ENCODE measurements at regions not wholly inside any gene's neighbourhood (a gene's known extent, or its start where the extent isn't known, plus 50 kb on each side); places are given as distances from the start of the nearest gene placed in this dataset.

DNA sequence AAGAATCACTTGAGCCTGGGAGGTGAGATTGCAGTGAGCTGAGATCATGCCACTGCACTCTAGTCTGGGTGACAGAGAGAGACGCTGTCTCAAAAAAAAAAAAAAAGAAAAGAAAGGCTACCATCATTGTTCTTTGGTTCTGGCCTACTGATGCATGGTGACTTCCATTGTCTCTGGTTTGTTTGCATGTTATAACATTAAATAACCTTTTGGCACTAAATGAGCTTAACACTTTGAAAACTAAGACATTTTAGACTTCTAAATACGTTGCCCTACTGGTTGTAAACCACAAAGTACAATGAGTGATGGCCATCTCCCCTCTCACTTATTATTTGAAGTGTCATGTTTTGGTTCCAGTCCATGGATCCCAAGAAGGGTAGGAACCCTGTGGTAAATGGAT lies 152.9 kb upstream of the CPM start:
- no peaks in the 10 kb centered on the region for H3F3A ChIP-seq (ENCODE audit: insufficient read depth, low read depth)
- no peaks in the 10 kb centered on the region for H4K20me1 ChIP-seq (ENCODE audit: insufficient read depth)
- no peaks in the 10 kb centered on the region for H3K79me2 ChIP-seq (ENCODE audit: low read depth)
- no TSS peak for BruUV-seq (replicated peaks)
- TF ChIP-seq, protein P1, sequence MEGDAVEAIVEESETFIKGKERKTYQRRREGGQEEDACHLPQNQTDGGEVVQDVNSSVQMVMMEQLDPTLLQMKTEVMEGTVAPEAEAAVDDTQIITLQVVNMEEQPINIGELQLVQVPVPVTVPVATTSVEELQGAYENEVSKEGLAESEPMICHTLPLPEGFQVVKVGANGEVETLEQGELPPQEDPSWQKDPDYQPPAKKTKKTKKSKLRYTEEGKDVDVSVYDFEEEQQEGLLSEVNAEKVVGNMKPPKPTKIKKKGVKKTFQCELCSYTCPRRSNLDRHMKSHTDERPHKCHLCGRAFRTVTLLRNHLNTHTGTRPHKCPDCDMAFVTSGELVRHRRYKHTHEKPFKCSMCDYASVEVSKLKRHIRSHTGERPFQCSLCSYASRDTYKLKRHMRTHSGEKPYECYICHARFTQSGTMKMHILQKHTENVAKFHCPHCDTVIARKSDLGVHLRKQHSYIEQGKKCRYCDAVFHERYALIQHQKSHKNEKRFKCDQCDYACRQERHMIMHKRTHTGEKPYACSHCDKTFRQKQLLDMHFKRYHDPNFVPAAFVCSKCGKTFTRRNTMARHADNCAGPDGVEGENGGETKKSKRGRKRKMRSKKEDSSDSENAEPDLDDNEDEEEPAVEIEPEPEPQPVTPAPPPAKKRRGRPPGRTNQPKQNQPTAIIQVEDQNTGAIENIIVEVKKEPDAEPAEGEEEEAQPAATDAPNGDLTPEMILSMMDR (conservative IDR thresholded peaks at IDR 0.05): no peak
- no peak for TF ChIP-seq EZH2 (IDR thresholded peaks at IDR 0.05; ENCODE audit: low read depth)
- peaks cover 5% of the 10 kb centered on the region; the same call in 1 of the 2 replicates for H3K27me3 ChIP-seq (ENCODE audit: insufficient read depth, low read depth)
- H3K4me3 ChIP-seq: no peak overlapping the region
- intact Hi-C loops (cut with micrococcal nuclease; ENCODE audit: unreplicated experiment): no loop called here
- DNase-seq: no peak
- H2AFZ ChIP-seq: no peak overlapping the region
- H3K27ac ChIP-seq: no peak overlapping the region
- no peaks in the 10 kb centered on the region for H3K36me3 ChIP-seq (ENCODE audit: low read depth)
- no peaks in the 10 kb centered on the region for H3K9me2 ChIP-seq (ENCODE audit: insufficient read depth)
- H3K9me3 ChIP-seq (ENCODE audit: insufficient read depth, low read depth): no peaks in the 10 kb centered on the region
- no peak overlapping the region for H3K4me2 ChIP-seq
- no peaks in the 10 kb centered on the region for H3K4me1 ChIP-seq (replicated peaks; ENCODE audit: insufficient read depth)
- ChIA-PET CTCF (no interaction called here), POLR2A (ENCODE audit: unreplicated experiment) (no interaction called here)

DNA sequence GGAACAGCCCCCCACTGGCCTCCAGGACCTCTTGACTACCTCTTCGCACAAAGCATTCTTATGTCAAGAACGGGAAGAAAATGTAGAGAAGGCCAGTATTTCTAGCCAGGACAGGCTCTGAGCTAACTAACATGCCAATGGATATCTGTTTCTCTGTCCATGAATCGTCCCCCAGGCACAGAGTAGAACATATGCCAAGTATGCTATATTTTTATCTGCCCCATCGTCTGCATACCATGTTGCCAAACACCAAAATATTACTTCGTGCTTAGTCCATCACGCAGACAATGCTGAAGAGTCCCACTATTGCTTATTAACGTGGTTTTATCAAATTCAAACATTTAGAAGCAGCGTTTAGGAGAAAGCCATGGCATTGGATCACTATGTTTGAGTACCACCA lies 151.4 kb upstream of the CPSF6 start:
- intact Hi-C loops (cut with micrococcal nuclease; ENCODE audit: unreplicated experiment): no loop called here
- no peak for TF ChIP-seq EZH2 (IDR thresholded peaks at IDR 0.05; ENCODE audit: low read depth)
- TF ChIP-seq, protein P1 (conservative IDR thresholded peaks at IDR 0.05): no peak
- Histone ChIP-seq H3K9me3 (ENCODE audit: insufficient read depth, low read depth) (no peaks in the 10 kb centered on the region), H3K79me2 (ENCODE audit: low read depth) (no peaks in the 10 kb centered on the region), H3F3A (ENCODE audit: insufficient read depth, low read depth) (no peaks in the 10 kb centered on the region), H3K9me2 (ENCODE audit: insufficient read depth) (no peaks in the 10 kb centered on the region), H2AFZ (no peak overlapping the region), H3K4me2 (no peak overlapping the region), H4K20me1 (ENCODE audit: insufficient read depth) (no peaks in the 10 kb centered on the region), H3K4me1 (replicated peaks; ENCODE audit: insufficient read depth) (no peaks in the 10 kb centered on the region), H3K4me3 (no peak overlapping the region), H3K27ac (no peak overlapping the region), H3K36me3 (ENCODE audit: low read depth) (no peaks in the 10 kb centered on the region), H3K27me3 (ENCODE audit: insufficient read depth, low read depth) (peaks cover 16% of the 10 kb centered on the region; the same call in 1 of the 2 replicates)
- no peak for DNase-seq
- POLR2A ChIA-PET (ENCODE audit: unreplicated experiment): no interaction called here
- no TSS peak for BruUV-seq (replicated peaks)
- CTCF ChIA-PET: no interaction called here

DNA sequence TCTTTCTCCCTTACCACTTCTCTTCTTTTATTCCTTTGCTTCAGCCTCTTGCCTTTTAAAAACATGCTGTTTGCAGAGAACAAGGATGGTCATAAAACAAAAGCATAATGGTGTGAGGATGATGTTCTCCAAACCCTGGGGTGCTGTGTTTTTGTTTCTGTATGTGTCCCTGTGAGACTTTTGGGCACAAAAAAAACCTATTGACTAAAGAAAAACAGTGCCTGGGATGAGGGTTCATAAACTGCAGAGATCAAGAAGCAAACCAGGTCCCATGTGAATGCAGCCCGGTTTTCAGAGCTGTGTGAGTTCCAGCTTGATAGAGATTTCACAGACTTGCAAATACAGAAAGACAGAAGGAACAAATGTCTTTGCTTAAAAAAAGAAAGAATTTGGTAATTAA lies 148.6 kb upstream of the CPSF6 start:
- no TSS peak for BruUV-seq (replicated peaks)
- TF ChIP-seq, protein P1 (conservative IDR thresholded peaks at IDR 0.05): no peak
- no peak for TF ChIP-seq EZH2 (IDR thresholded peaks at IDR 0.05; ENCODE audit: low read depth)
- ChIA-PET POLR2A (ENCODE audit: unreplicated experiment) (no interaction called here), CTCF (no interaction called here)
- Histone ChIP-seq H3K27me3 (ENCODE audit: insufficient read depth, low read depth) (peaks cover 20% of the 10 kb centered on the region; the same call in 1 of the 2 replicates), H3K9me3 (ENCODE audit: insufficient read depth, low read depth) (no peaks in the 10 kb centered on the region), H3F3A (ENCODE audit: insufficient read depth, low read depth) (no peaks in the 10 kb centered on the region), H3K4me2 (no peak overlapping the region), H2AFZ (no peak overlapping the region), H3K79me2 (ENCODE audit: low read depth) (no peaks in the 10 kb centered on the region), H3K27ac (no peak overlapping the region), H3K4me3 (no peak overlapping the region), H3K36me3 (ENCODE audit: low read depth) (no peaks in the 10 kb centered on the region), H3K9me2 (ENCODE audit: insufficient read depth) (no peaks in the 10 kb centered on the region), H4K20me1 (ENCODE audit: insufficient read depth) (no peaks in the 10 kb centered on the region), H3K4me1 (replicated peaks; ENCODE audit: insufficient read depth) (no peaks in the 10 kb centered on the region)
- no peak for DNase-seq
- intact Hi-C loops (cut with micrococcal nuclease; ENCODE audit: unreplicated experiment): no loop called here

Data from PC-9 (cell line).